GM18498 (cell line): ENCODE measurements at regions not wholly inside any gene's neighbourhood (a gene's known extent, or its start where the extent isn't known, plus 50 kb on each side); places are given as distances from the start of the nearest gene placed in this dataset.

ENCODE experiments used
- ATAC-seq: cut with Tn5 transposase; IDR thresholded peaks from one replicate; pipeline ENCODE4 v1.9.1; 2021; ENCODE audit warnings: mild to moderate bottlenecking, moderate library complexity; ENCODE audit not compliant: unreplicated experiment

GRCh38 chr3:106635826-106636225 is 741.4 kb upstream of the CCDC54 start:
- ATAC-seq: no peak

GRCh38 chr3:106640353-106640752 is 736.9 kb upstream of the CCDC54 start:
- ATAC-seq: no peak

GRCh38 chr3:106642161-106642560 is 735.1 kb upstream of the CCDC54 start:
- ATAC-seq: no peak

GRCh38 chr3:106643684-106644161 is 733.5 kb upstream of the CCDC54 start:
- ATAC-seq: no peak

GRCh38 chr3:106673926-106674569 is 703.2 kb upstream of the CCDC54 start:
- ATAC-seq: no peak

- ATAC-seq: no peak
Measured at GRCh38 chr3:106675451-106675850, 701.8 kb upstream of the CCDC54 start.

GRCh38 chr3:106678657-106679390 is 698.4 kb upstream of the CCDC54 start:
- no peak for ATAC-seq

GRCh38 chr3:106683953-106684620 is 693.2 kb upstream of the CCDC54 start:
- no peak for ATAC-seq

GRCh38 chr3:106685745-106686144 is 691.5 kb upstream of the CCDC54 start:
- no peak for ATAC-seq

- ATAC-seq: no peak
Measured at GRCh38 chr3:106687905-106688304, 689.3 kb upstream of the CCDC54 start.

- no peak for ATAC-seq
Measured at GRCh38 chr3:106688464-106688863, 688.8 kb upstream of the CCDC54 start.

- no peak for ATAC-seq
Measured at GRCh38 chr3:106691476-106691875, 685.8 kb upstream of the CCDC54 start.

- ATAC-seq: no peak
Measured at GRCh38 chr3:106692624-106693023, 684.6 kb upstream of the CCDC54 start.

- no peak for ATAC-seq
Measured at GRCh38 chr3:106699122-106699521, 678.1 kb upstream of the CCDC54 start.

GRCh38 chr3:106700981-106701380 is 676.3 kb upstream of the CCDC54 start:
- ATAC-seq: no peak

GRCh38 chr3:106703524-106703923 is 673.7 kb upstream of the CCDC54 start:
- no peak for ATAC-seq

GRCh38 chr3:106707347-106707746 is 669.9 kb upstream of the CCDC54 start:
- ATAC-seq: no peak

- no peak for ATAC-seq
Measured at GRCh38 chr3:106710596-106710995, 666.6 kb upstream of the CCDC54 start.

GRCh38 chr3:106711650-106712049 is 665.6 kb upstream of the CCDC54 start:
- ATAC-seq: no peak

GRCh38 chr3:106714400-106714799 is 662.8 kb upstream of the CCDC54 start:
- ATAC-seq: no peak

GRCh38 chr3:106715286-106715685 is 662.0 kb upstream of the CCDC54 start:
- ATAC-seq: no peak
